ENCODE measurements at regions not wholly inside any gene's neighbourhood (a gene's known extent, or its start where the extent isn't known, plus 50 kb on each side); places are given as distances from the start of the nearest gene placed in this dataset.

- H3K14ac ChIP-seq (ENCODE audit: low read length): no peak overlapping the region
- H3K9me3 ChIP-seq (replicated peaks in 1 of 2; ENCODE audit: control insufficient read depth in 2 of 2, insufficient read depth in 1 of 2, low read depth in 1 of 2, low read length in 2 of 2): no peaks in the 10 kb centered on the region
- H2BK5ac ChIP-seq (ENCODE audit: low read length): no peak overlapping the region
- no peak overlapping the region for H2BK15ac ChIP-seq (ENCODE audit: low read length)
- H3K36me3 ChIP-seq (replicated peaks in 1 of 2; ENCODE audit: control insufficient read depth in 2 of 2, insufficient read depth in 2 of 2, low read length in 2 of 2): no peaks in the 10 kb centered on the region
- H3K9ac ChIP-seq (ENCODE audit: low read depth, low read length, poor library complexity): no peak overlapping the region
- no peak overlapping the region for H3K4me2 ChIP-seq (ENCODE audit: insufficient read depth, low read length, poor library complexity, severe bottlenecking)
- no peak overlapping the region for H3K23ac ChIP-seq (ENCODE audit: low read depth, low read length, poor library complexity)
- H2AK5ac ChIP-seq (ENCODE audit: low read depth, low read length): no peak overlapping the region
- no peak overlapping the region for H3K18ac ChIP-seq (ENCODE audit: low read length)
- H3K4me3 ChIP-seq (ENCODE audit: low read length in 2 of 2): no peak overlapping the region
- no peak overlapping the region for H4K8ac ChIP-seq (ENCODE audit: low read depth, low read length)
- H2BK120ac ChIP-seq (ENCODE audit: low read depth, low read length): no peak overlapping the region
- H4K91ac ChIP-seq (ENCODE audit: low read depth, low read length, poor library complexity): no peak overlapping the region
- H2BK12ac ChIP-seq (ENCODE audit: low read length): no peak overlapping the region
- H3K79me1 ChIP-seq (ENCODE audit: low read depth, low read length): no peaks in the 10 kb centered on the region
- no peaks in the 10 kb centered on the region for H3K4me1 ChIP-seq (ENCODE audit: control insufficient read depth in 2 of 2, insufficient read depth in 1 of 2, low read depth in 1 of 2, low read length in 2 of 2)
- H3K4ac ChIP-seq (ENCODE audit: low read length): no peak overlapping the region
- no peak overlapping the region for H3K27ac ChIP-seq (replicated peaks; ENCODE audit: low read length)
- no peaks in the 10 kb centered on the region for H3K27me3 ChIP-seq (ENCODE audit: control insufficient read depth in 3 of 3, insufficient read depth in 3 of 3, low read depth in 1 of 3, low read length in 3 of 3)
- H2AFZ ChIP-seq (ENCODE audit: low read length): no peak overlapping the region
- DNase-seq (ENCODE audit: low spot score): no peak
- no CpG with 5 or more reads among the region's 1 CpG for WGBS, 2 donors (ENCODE audit: extremely low coverage in 2 of 2, insufficient read length in 2 of 2, insufficient replicate concordance in 1 of 2)
Observed at GRCh38 chr18:45164551-45164950, 450.7 kb upstream of the SLC14A2 start.

- Histone ChIP-seq H3K18ac (ENCODE audit: low read length) (no peak overlapping the region), H2BK12ac (ENCODE audit: low read length) (no peak overlapping the region), H3K23ac (ENCODE audit: low read depth, low read length, poor library complexity) (no peak overlapping the region), H3K4me3 (ENCODE audit: low read length in 2 of 2) (no peak overlapping the region), H3K27ac (replicated peaks; ENCODE audit: low read length) (no peak overlapping the region), H3K4me2 (ENCODE audit: insufficient read depth, low read length, poor library complexity, severe bottlenecking) (no peak overlapping the region), H4K8ac (ENCODE audit: low read depth, low read length) (no peak overlapping the region), H4K91ac (ENCODE audit: low read depth, low read length, poor library complexity) (no peak overlapping the region), H2BK15ac (ENCODE audit: low read length) (no peak overlapping the region), H3K9ac (ENCODE audit: low read depth, low read length, poor library complexity) (no peak overlapping the region), H2BK120ac (ENCODE audit: low read depth, low read length) (no peak overlapping the region), H3K36me3 (replicated peaks in 1 of 2; ENCODE audit: control insufficient read depth in 2 of 2, insufficient read depth in 2 of 2, low read length in 2 of 2) (no peaks in the 10 kb centered on the region), H2AK5ac (ENCODE audit: low read depth, low read length) (no peak overlapping the region), H3K27me3 (ENCODE audit: control insufficient read depth in 3 of 3, insufficient read depth in 3 of 3, low read depth in 1 of 3, low read length in 3 of 3) (no peaks in the 10 kb centered on the region), H3K9me3 (replicated peaks in 1 of 2; ENCODE audit: control insufficient read depth in 2 of 2, insufficient read depth in 1 of 2, low read depth in 1 of 2, low read length in 2 of 2) (no peaks in the 10 kb centered on the region), H3K4ac (ENCODE audit: low read length) (no peak overlapping the region), H3K14ac (ENCODE audit: low read length) (no peak overlapping the region), H2AFZ (ENCODE audit: low read length) (no peak overlapping the region), H2BK5ac (ENCODE audit: low read length) (no peak overlapping the region), H3K79me1 (ENCODE audit: low read depth, low read length) (no peaks in the 10 kb centered on the region), H3K4me1 (ENCODE audit: control insufficient read depth in 2 of 2, insufficient read depth in 1 of 2, low read depth in 1 of 2, low read length in 2 of 2) (no peaks in the 10 kb centered on the region)
- no peak for DNase-seq (ENCODE audit: low spot score)
Observed at GRCh38 chr18:45165176-45165713, 450.0 kb upstream of the SLC14A2 start.

GRCh38 chr18:45165871-45166270 lies 449.4 kb upstream of the SLC14A2 start:
- no peak overlapping the region for H4K91ac ChIP-seq (ENCODE audit: low read depth, low read length, poor library complexity)
- H3K9me3 ChIP-seq (replicated peaks in 1 of 2; ENCODE audit: control insufficient read depth in 2 of 2, insufficient read depth in 1 of 2, low read depth in 1 of 2, low read length in 2 of 2): no peaks in the 10 kb centered on the region
- no peak overlapping the region for H3K4me2 ChIP-seq (ENCODE audit: insufficient read depth, low read length, poor library complexity, severe bottlenecking)
- H3K23ac ChIP-seq (ENCODE audit: low read depth, low read length, poor library complexity): no peak overlapping the region
- H2AK5ac ChIP-seq (ENCODE audit: low read depth, low read length): no peak overlapping the region
- no peak for DNase-seq (ENCODE audit: low spot score)
- no peak overlapping the region for H4K8ac ChIP-seq (ENCODE audit: low read depth, low read length)
- WGBS, 2 donors (ENCODE audit: extremely low coverage in 2 of 2, insufficient read length in 2 of 2, insufficient replicate concordance in 1 of 2): no CpG with 5 or more reads among the region's 3 CpGs
- H3K4ac ChIP-seq (ENCODE audit: low read length): no peak overlapping the region
- H2AFZ ChIP-seq (ENCODE audit: low read length): no peak overlapping the region
- no peak overlapping the region for H3K18ac ChIP-seq (ENCODE audit: low read length)
- no peaks in the 10 kb centered on the region for H3K4me1 ChIP-seq (ENCODE audit: control insufficient read depth in 2 of 2, insufficient read depth in 1 of 2, low read depth in 1 of 2, low read length in 2 of 2)
- no peak overlapping the region for H2BK120ac ChIP-seq (ENCODE audit: low read depth, low read length)
- no peaks in the 10 kb centered on the region for H3K36me3 ChIP-seq (replicated peaks in 1 of 2; ENCODE audit: control insufficient read depth in 2 of 2, insufficient read depth in 2 of 2, low read length in 2 of 2)
- no peak overlapping the region for H3K14ac ChIP-seq (ENCODE audit: low read length)
- H2BK5ac ChIP-seq (ENCODE audit: low read length): no peak overlapping the region
- no peaks in the 10 kb centered on the region for H3K79me1 ChIP-seq (ENCODE audit: low read depth, low read length)
- H3K27me3 ChIP-seq (ENCODE audit: control insufficient read depth in 3 of 3, insufficient read depth in 3 of 3, low read depth in 1 of 3, low read length in 3 of 3): no peaks in the 10 kb centered on the region
- H2BK15ac ChIP-seq (ENCODE audit: low read length): no peak overlapping the region
- H3K27ac ChIP-seq (replicated peaks; ENCODE audit: low read length): no peak overlapping the region
- H3K4me3 ChIP-seq (ENCODE audit: low read length in 2 of 2): no peak overlapping the region
- no peak overlapping the region for H3K9ac ChIP-seq (ENCODE audit: low read depth, low read length, poor library complexity)
- H2BK12ac ChIP-seq (ENCODE audit: low read length): no peak overlapping the region

- Histone ChIP-seq H3K4ac (ENCODE audit: low read length) (no peak overlapping the region), H3K4me1 (ENCODE audit: control insufficient read depth in 2 of 2, insufficient read depth in 1 of 2, low read depth in 1 of 2, low read length in 2 of 2) (no peaks in the 10 kb centered on the region), H2BK120ac (ENCODE audit: low read depth, low read length) (no peak overlapping the region), H3K36me3 (replicated peaks in 1 of 2; ENCODE audit: control insufficient read depth in 2 of 2, insufficient read depth in 2 of 2, low read length in 2 of 2) (no peaks in the 10 kb centered on the region), H3K27me3 (ENCODE audit: control insufficient read depth in 3 of 3, insufficient read depth in 3 of 3, low read depth in 1 of 3, low read length in 3 of 3) (no peaks in the 10 kb centered on the region), H2BK5ac (ENCODE audit: low read length) (no peak overlapping the region), H2BK12ac (ENCODE audit: low read length) (no peak overlapping the region), H4K8ac (ENCODE audit: low read depth, low read length) (no peak overlapping the region), H3K79me1 (ENCODE audit: low read depth, low read length) (no peaks in the 10 kb centered on the region), H2BK15ac (ENCODE audit: low read length) (no peak overlapping the region), H2AFZ (ENCODE audit: low read length) (no peak overlapping the region), H3K23ac (ENCODE audit: low read depth, low read length, poor library complexity) (no peak overlapping the region), H3K18ac (ENCODE audit: low read length) (no peak overlapping the region), H3K9me3 (replicated peaks in 1 of 2; ENCODE audit: control insufficient read depth in 2 of 2, insufficient read depth in 1 of 2, low read depth in 1 of 2, low read length in 2 of 2) (no peaks in the 10 kb centered on the region), H3K4me2 (ENCODE audit: insufficient read depth, low read length, poor library complexity, severe bottlenecking) (no peak overlapping the region), H3K14ac (ENCODE audit: low read length) (no peak overlapping the region), H3K27ac (replicated peaks; ENCODE audit: low read length) (no peak overlapping the region), H3K9ac (ENCODE audit: low read depth, low read length, poor library complexity) (no peak overlapping the region), H3K4me3 (ENCODE audit: low read length in 2 of 2) (no peak overlapping the region), H2AK5ac (ENCODE audit: low read depth, low read length) (no peak overlapping the region), H4K91ac (ENCODE audit: low read depth, low read length, poor library complexity) (no peak overlapping the region)
- no peak for DNase-seq (ENCODE audit: low spot score)
- no CpG with 5 or more reads among the region's 5 CpGs for WGBS, 2 donors (ENCODE audit: extremely low coverage in 2 of 2, insufficient read length in 2 of 2, insufficient replicate concordance in 1 of 2)
Observed at GRCh38 chr18:45166341-45166835, 448.9 kb upstream of the SLC14A2 start.
